Renal cortex interstitium (tissue), 11 donors: ENCODE measurements at regions not wholly inside any gene's neighbourhood (a gene's known extent, or its start where the extent isn't known, plus 50 kb on each side); places are given as distances from the start of the nearest gene placed in this dataset.

ENCODE experiments used
- DNase-seq, 11 donors: peaks; one replicate each; pipeline ENCODE4 v3.0.0-alpha.2; 2013; ENCODE audit warnings: low read depth in 9 of 11, low spot score in 4 of 11; ENCODE audit errors: extremely low read depth in 1 of 11

- DNase-seq, result peak in 1 of 11 donors; percentile 11
Observed at GRCh38 chr6:51411496-51412125, 592.9 kb downstream of the TFAP2B start.

GRCh38 chr6:51414361-51414760, 595.7 kb downstream of the TFAP2B start:
- DNase-seq, result no peak

GRCh38 chr6:51415501-51415900, 596.8 kb downstream of the TFAP2B start:
- no peak for DNase-seq

GRCh38 chr6:51429017-51429712, 610.5 kb downstream of the TFAP2B start:
- DNase-seq, result peak in 1 of 11 donors; percentile 15

- DNase-seq, result no peak
Observed at GRCh38 chr6:51430589-51430988, 611.9 kb downstream of the TFAP2B start.

- no peak for DNase-seq
Observed at GRCh38 chr6:51432481-51432880, 613.8 kb downstream of the TFAP2B start.

- no peak for DNase-seq
Observed at GRCh38 chr6:51450248-51450957, 631.7 kb downstream of the TFAP2B start.

GRCh38 chr6:51450958-51451357, 632.3 kb downstream of the TFAP2B start:
- DNase-seq, result no peak

GRCh38 chr6:51456282-51456681, 631.1 kb downstream of the PKHD1 start:
- no peak for DNase-seq

- DNase-seq, result no peak
Observed at GRCh38 chr6:51459958-51460357, 627.5 kb downstream of the PKHD1 start.

- no peak for DNase-seq
Observed at GRCh38 chr6:51462896-51463295, 624.5 kb downstream of the PKHD1 start.

GRCh38 chr6:51463321-51463720, 624.1 kb downstream of the PKHD1 start:
- DNase-seq, result peak in 5 of 11 donors; percentile 39 to 56 (median 40)

- DNase-seq, result no peak
Observed at GRCh38 chr6:51464956-51465355, 622.5 kb downstream of the PKHD1 start.

- DNase-seq, result no peak
Observed at GRCh38 chr6:51466427-51466826, 621.0 kb downstream of the PKHD1 start.

- no peak for DNase-seq
Observed at GRCh38 chr6:51467231-51467952, 620.0 kb downstream of the PKHD1 start.

GRCh38 chr6:51468704-51469103, 618.7 kb downstream of the PKHD1 start:
- DNase-seq, result no peak

GRCh38 chr6:51472745-51473487, 614.5 kb downstream of the PKHD1 start:
- no peak for DNase-seq

- DNase-seq, result peak in 2 of 11 donors; percentile 26 to 32
Observed at GRCh38 chr6:51474022-51474975, 613.1 kb downstream of the PKHD1 start.
